Ishikawa (cell line): ENCODE measurements at regions not wholly inside any gene's neighbourhood (a gene's known extent, or its start where the extent isn't known, plus 50 kb on each side); places are given as distances from the start of the nearest gene placed in this dataset.
A peak's percentile ranks its signal among the peaks of the same experiment; 100 is the strongest.

ENCODE experiments used
- CEBPB ChIP-seq: IDR thresholded peaks from 2 replicates; pipeline ENCODE4 v1.6.1; 2012
- CREB1 ChIP-seq: IDR thresholded peaks from 2 replicates; pipeline ENCODE4 v1.6.1; 2012; ENCODE audit warnings: low read depth
- EGR1 ChIP-seq: IDR thresholded peaks from 2 replicates; pipeline ENCODE4 v1.6.1; 2012
- EP300 ChIP-seq: IDR thresholded peaks from 2 replicates; pipeline ENCODE4 v1.6.1; 2012; ENCODE audit warnings: borderline replicate concordance
- FOXM1 ChIP-seq: IDR thresholded peaks from 2 replicates; pipeline ENCODE4 v1.6.1; 2012; ENCODE audit warnings: low read depth, borderline replicate concordance
- MAX ChIP-seq: IDR thresholded peaks from 2 replicates; pipeline ENCODE4 v1.6.1; 2012
- NFIC ChIP-seq: IDR thresholded peaks from 2 replicates; pipeline ENCODE4 v1.6.1; 2012
- RAD21 ChIP-seq: IDR thresholded peaks from 2 replicates; pipeline ENCODE4 v1.6.1; 2012; ENCODE audit warnings: low read depth
- REST ChIP-seq: IDR thresholded peaks from 2 replicates; pipeline ENCODE4 v1.6.1; 2012; ENCODE audit warnings: low read depth, mild to moderate bottlenecking
- TAF1 ChIP-seq: IDR thresholded peaks from 2 replicates; pipeline ENCODE4 v1.6.1; 2012; ENCODE audit warnings: low read depth, mild to moderate bottlenecking
- TCF12 ChIP-seq: IDR thresholded peaks from 2 replicates; pipeline ENCODE4 v1.6.1; 2012; ENCODE audit warnings: low read depth
- TEAD4 ChIP-seq: IDR thresholded peaks from 2 replicates; pipeline ENCODE4 v1.6.1; 2012
- YY1 ChIP-seq: IDR thresholded peaks from 2 replicates; pipeline ENCODE4 v1.6.1; 2012; ENCODE audit warnings: low read depth
- ZBTB7A ChIP-seq: IDR thresholded peaks from 2 replicates; pipeline ENCODE4 v1.6.1; 2012; ENCODE audit warnings: low read depth
- TF ChIP-seq, protein P1 (sequence below): IDR thresholded peaks from 2 replicates; pipeline ENCODE4 v1.6.1; 2012

- TF ChIP-seq TCF12 (no peak), EP300 (no peak), FOXM1 (no peak), RAD21 (no peak), REST (no peak), MAX (no peak), NFIC (no peak), CREB1 (no peak), TEAD4 (no peak), YY1 (no peak), ZBTB7A (no peak)
- TF ChIP-seq, protein P1, sequence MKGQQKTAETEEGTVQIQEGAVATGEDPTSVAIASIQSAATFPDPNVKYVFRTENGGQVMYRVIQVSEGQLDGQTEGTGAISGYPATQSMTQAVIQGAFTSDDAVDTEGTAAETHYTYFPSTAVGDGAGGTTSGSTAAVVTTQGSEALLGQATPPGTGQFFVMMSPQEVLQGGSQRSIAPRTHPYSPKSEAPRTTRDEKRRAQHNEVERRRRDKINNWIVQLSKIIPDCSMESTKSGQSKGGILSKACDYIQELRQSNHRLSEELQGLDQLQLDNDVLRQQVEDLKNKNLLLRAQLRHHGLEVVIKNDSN: no peak
These were observed 52.6 kb upstream of the NHLH2 start for GRCh38 chr1:115893545-115893944.

- TF ChIP-seq, protein P1: no peak
- no peak for TF ChIP-seq TEAD4
- TF ChIP-seq NFIC: no peak
- TF ChIP-seq REST: no peak
- no peak for TF ChIP-seq TCF12
- no peak for TF ChIP-seq CREB1
- no peak for TF ChIP-seq EP300
- no peak for TF ChIP-seq MAX
- TF ChIP-seq ZBTB7A: no peak
- no peak for TF ChIP-seq TAF1
These were observed 57.1 kb upstream of the NHLH2 start for GRCh38 chr1:115898020-115898419.

- no peak for TF ChIP-seq CEBPB
- TF ChIP-seq NFIC: no peak
- no peak for TF ChIP-seq TEAD4
- no peak for TF ChIP-seq EGR1
- TF ChIP-seq ZBTB7A: no peak
- no peak for TF ChIP-seq TCF12
- no peak for TF ChIP-seq RAD21
These were observed 59.9 kb upstream of the NHLH2 start for GRCh38 chr1:115900856-115901255.

DNA sequence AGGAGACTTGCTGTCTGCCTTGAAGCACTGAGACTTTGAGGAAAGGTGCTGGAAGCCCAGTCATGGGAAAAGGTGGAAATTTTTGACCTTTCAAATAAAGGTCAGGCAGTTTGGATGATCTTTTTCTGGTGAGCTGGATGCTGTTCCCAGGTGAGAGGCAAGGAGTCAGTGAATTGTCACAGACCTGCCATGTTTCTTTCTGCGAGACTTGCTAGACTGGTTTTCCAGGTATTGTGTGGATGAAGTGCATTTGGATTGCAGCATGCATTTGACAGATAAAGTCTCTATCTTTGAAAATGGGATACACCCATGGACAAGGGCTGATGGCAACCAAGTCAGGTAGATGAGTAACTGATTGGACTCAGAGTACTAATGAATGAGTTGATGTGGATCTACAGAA, 65.7 kb upstream of the NHLH2 start:
- TF ChIP-seq ZBTB7A (no peak), YY1 (0 out of 2 replicates have a peak, but pooled peaks have one; percentile 32), FOXM1 (no peak), RAD21 (no peak), EGR1 (no peak), TAF1 (no peak), TCF12 (no peak)
- TF ChIP-seq, protein P1: no peak

DNA sequence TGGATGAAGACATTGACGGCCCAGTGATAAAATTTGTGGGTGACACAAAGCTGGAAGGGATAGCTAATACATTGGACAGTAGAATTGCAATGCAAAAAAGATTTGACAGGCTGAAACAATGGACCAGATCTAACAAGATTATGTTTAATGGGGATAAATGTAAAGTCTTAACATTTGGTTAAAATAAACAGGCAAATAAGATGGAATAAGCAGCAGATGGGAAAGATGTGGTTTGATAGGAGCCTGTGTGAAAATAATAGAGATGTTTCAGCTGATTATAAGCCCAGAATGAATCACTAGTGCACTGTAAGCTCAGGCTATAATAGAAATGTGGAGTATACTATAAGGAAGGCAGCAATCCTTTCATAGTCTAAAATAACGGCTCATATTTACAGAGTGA, 66.2 kb upstream of the NHLH2 start:
- TF ChIP-seq, protein P1: no peak
- TF ChIP-seq MAX: no peak
- TF ChIP-seq CREB1: no peak
- no peak for TF ChIP-seq NFIC
- no peak for TF ChIP-seq REST
- no peak for TF ChIP-seq TCF12
- no peak for TF ChIP-seq FOXM1
- TF ChIP-seq TAF1: no peak
- TF ChIP-seq ZBTB7A: no peak
- TF ChIP-seq RAD21: no peak
- TF ChIP-seq EGR1: no peak
- TF ChIP-seq EP300: no peak
- TF ChIP-seq TEAD4: no peak
- TF ChIP-seq CEBPB: no peak
- TF ChIP-seq YY1: no peak
